ENCODE measurements at regions not wholly inside any gene's neighbourhood (a gene's known extent, or its start where the extent isn't known, plus 50 kb on each side); places are given as distances from the start of the nearest gene placed in this dataset.
"Not testable (repeated sequence)": the region's sequence is repeated elsewhere in the genome, so short reads cannot be mapped to it uniquely, and the experiment has no call there.

DNA sequence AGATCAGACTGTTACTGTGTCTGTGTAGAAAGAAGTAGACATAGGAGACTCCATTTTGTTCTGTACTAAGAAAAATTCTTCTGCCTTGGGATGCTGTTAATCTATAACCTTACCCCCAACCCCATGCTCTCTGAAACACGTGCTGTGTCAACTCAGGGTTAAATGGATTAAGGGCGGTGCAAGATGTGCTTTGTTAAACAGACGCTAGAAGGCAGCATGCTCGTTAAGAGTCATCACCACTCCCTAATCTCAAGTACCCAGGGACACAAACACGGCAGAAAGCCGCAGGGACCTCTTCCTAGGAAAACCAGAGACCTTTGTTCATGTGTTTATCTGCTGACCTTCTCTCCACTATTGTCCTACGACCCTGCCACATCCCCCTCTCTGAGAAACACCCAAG is 137.0 kb upstream of the PROKR2 start:
- H3K27ac ChIP-seq, POLR2A ChIA-PET, ATAC-seq, H3K4me1 ChIP-seq, H3K4me3 ChIP-seq, FAIRE-seq, H3K9me3 ChIP-seq: not testable (repeated sequence)
- H3K4me2 ChIP-seq, result peak overlapping the region; percentile 45; the same call in 1 of the 3 replicates
- WGBS (ENCODE audit: missing lambda C conversion rate), result 2% methylated on average over 7 of the region's 7 CpGs
- peak in 1 of 2 experiments; percentile 22; a peak in 1 of 5 replicates for TF ChIP-seq RAD21 (conservative IDR thresholded peaks at IDR 0.05 in 1 of 2, IDR thresholded peaks at IDR 0.05 in 1 of 2)
- peak in 1 of 2 experiments; percentile 43 for DNase-seq (ENCODE audit: low read depth in 1 of 2, low spot score in 1 of 2)
- CTCF ChIA-PET, result interaction anchor here (1.4 kb wide), 1 partner anchor 75 kb away, joined by 4 read pairs; no protein-coding TSS in a partner anchor

DNA sequence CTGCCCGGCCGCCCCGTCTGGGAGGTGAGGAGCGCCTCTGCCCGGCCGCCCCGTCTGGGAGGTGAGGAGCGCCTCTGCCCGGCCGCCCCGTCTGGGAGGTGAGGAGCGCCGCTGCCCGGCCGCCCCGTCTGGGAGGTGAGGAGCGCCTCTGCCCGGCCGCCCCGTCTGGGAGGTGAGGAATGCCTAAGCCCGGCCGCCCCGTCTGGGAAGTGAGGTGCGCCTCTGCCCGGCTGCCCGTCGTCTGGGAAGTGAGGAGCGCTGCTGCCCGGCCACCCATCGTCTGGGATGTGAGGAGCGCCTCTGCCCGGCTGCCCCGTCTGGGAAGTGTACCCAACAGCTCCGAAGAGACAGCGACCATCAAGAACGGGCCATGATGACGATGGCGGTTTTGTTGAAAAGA is 136.6 kb upstream of the PROKR2 start:
- H3K4me1 ChIP-seq; H3K4me3 ChIP-seq; FAIRE-seq; CTCF ChIA-PET; H3K4me2 ChIP-seq; ATAC-seq; POLR2A ChIA-PET; H3K9me3 ChIP-seq; DNase-seq (ENCODE audit: low read depth in 1 of 2, low spot score in 1 of 2); H3K27ac ChIP-seq: not testable (repeated sequence)
- WGBS (ENCODE audit: missing lambda C conversion rate), result 95% methylated on average over 8 of the region's 38 CpGs

DNA sequence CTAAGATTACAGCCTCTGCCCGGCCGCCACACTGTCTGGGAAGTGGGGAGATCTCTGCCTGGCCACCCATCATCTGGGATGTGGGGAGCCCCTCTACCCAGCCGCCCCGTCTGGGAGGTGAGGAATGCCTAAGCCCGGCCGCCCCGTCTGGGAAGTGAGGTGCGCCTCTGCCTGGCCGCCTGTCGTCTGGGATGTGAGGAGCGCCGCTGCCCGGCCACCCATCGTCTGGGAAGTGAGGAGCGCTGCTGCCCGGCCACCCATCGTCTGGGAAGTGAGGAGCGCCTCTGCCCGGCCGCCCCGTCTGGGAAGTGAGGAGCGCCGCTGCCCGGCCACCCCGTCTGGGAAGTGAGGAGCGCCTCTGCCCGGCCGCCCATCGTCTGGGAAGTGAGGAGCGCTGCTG is 135.9 kb upstream of the PROKR2 start:
- DNase-seq (ENCODE audit: low read depth in 1 of 2, low spot score in 1 of 2); H3K4me3 ChIP-seq; FAIRE-seq; CTCF ChIA-PET; H3K27ac ChIP-seq; H3K4me1 ChIP-seq; H3K9me3 ChIP-seq; POLR2A ChIA-PET; ATAC-seq; H3K4me2 ChIP-seq: not testable (repeated sequence)
- 100% methylated on average over 6 of the region's 30 CpGs for WGBS (ENCODE audit: missing lambda C conversion rate)

DNA sequence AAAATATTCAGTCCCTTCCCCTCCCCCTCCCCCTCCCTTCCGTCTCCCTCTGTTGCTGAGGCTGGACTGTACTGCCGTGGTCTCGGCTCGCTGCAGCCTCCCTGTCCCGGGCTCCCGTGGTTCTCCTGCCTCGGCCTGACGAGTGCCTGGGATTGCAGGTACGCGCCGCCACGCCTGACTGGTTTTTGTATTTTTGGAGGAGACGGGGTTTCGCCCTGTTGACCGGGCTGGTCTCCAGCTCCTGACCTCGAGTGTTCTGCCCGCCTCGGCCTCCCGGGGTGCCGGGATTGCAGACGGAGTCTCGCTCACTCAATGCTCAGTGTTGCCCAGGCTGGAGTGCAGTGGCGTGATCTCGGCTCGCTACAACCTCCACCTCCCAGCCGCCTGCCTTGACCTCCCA is 135.5 kb upstream of the PROKR2 start:
- H3K4me3 ChIP-seq; H3K4me1 ChIP-seq; POLR2A ChIA-PET; ATAC-seq; DNase-seq (ENCODE audit: low read depth in 1 of 2, low spot score in 1 of 2); H3K4me2 ChIP-seq; FAIRE-seq; H3K9me3 ChIP-seq: not testable (repeated sequence)
- 92% methylated on average over 22 of the region's 26 CpGs for WGBS (ENCODE audit: missing lambda C conversion rate)
- peak overlapping the region in 1 of 2 experiments; percentile 18; a peak in 1 of 6 replicates for H3K27ac ChIP-seq
- CTCF ChIA-PET, result interaction anchor here (9.3 kb wide), 1 partner anchor 247 kb away, joined by 204 read pairs; no protein-coding TSS in a partner anchor

DNA sequence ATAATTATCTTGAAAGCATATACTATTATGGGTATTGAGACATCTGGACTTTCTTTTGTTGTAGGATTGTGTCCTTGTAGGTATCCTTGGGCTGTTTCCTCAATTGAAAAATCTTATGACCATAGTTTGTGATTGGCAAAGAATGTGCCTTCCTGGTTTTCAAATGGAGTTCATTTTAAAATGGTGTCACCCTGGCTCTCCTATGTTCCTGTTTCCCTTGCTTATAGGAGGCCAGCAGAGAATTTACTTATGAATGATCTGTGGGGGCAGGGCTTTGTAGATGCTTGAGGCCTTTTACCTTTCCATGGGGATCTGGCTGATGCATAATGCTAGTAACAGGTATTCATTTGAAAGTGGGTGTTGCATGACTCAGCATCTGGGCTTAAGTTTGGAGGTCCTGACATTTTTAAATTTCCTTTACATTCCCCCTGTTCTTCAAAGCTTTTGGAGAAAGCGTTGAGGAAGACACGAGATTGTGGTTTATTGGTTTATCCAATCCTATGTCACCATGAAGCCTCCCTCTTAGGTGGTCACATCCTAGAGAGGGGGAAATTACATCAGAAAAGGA is 135.0 kb upstream of the PROKR2 start:
- H3K27ac ChIP-seq, result peak overlapping the region in 1 of 2 experiments; percentile 18; a peak in 1 of 6 replicates
- no peak overlapping the region for H3K4me3 ChIP-seq
- no peak overlapping the region for H3K4me2 ChIP-seq
- FAIRE-seq, result no peak
- CTCF ChIA-PET, result interaction anchor here (9.3 kb wide), 1 partner anchor 246 kb away, joined by 204 read pairs; no protein-coding TSS in a partner anchor
- no peak for ATAC-seq
- POLR2A ChIA-PET, result no interaction called here
- no peaks in the 10 kb centered on the region for H3K4me1 ChIP-seq
- no peak for DNase-seq (ENCODE audit: low read depth in 1 of 2, low spot score in 1 of 2)
- WGBS (ENCODE audit: missing lambda C conversion rate), result 94% methylated on average over 2 of the region's 2 CpGs
- no peaks in the 10 kb centered on the region for H3K9me3 ChIP-seq
- TF ChIP-seq HOXB13 (CRISPR knock-in tag; IDR thresholded peaks at IDR 0.05; ENCODE audit: low read depth), result 0 out of 2 replicates have a peak, but pooled peaks have one; percentile 46
- TF ChIP-seq, protein P1, sequence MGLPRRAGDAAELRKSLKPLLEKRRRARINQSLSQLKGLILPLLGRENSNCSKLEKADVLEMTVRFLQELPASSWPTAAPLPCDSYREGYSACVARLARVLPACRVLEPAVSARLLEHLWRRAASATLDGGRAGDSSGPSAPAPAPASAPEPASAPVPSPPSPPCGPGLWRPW (IDR thresholded peaks at IDR 0.05), result no peak
- 0 out of 2 replicates have a peak, but pooled peaks have one; percentile 64 for TF ChIP-seq EHF (CRISPR knock-in tag; IDR thresholded peaks at IDR 0.05)
- no peak for TF ChIP-seq TP53 (CRISPR knock-in tag; IDR thresholded peaks at IDR 0.05)
- TF ChIP-seq MAFK (IDR thresholded peaks at IDR 0.05; ENCODE audit: partially characterized antibody), result peak; percentile 64
- TF ChIP-seq CHD2 (IDR thresholded peaks at IDR 0.05; ENCODE audit: low read length, partially characterized antibody), result no peak
- no peak for TF ChIP-seq ESRRA (IDR thresholded peaks at IDR 0.05; ENCODE audit: borderline replicate concordance, low read length)
- TF ChIP-seq RNF2 (IDR thresholded peaks at IDR 0.05; ENCODE audit: borderline replicate concordance, low read depth), result no peak
- no peak for TF ChIP-seq POLR2A (IDR thresholded peaks at IDR 0.05; ENCODE audit: low read length)
- no peak for TF ChIP-seq CBX2 (IDR thresholded peaks at IDR 0.05; ENCODE audit: borderline replicate concordance, low read depth)
- no peak for TF ChIP-seq CBX8 (IDR thresholded peaks at IDR 0.05)
- TF ChIP-seq, protein P2, sequence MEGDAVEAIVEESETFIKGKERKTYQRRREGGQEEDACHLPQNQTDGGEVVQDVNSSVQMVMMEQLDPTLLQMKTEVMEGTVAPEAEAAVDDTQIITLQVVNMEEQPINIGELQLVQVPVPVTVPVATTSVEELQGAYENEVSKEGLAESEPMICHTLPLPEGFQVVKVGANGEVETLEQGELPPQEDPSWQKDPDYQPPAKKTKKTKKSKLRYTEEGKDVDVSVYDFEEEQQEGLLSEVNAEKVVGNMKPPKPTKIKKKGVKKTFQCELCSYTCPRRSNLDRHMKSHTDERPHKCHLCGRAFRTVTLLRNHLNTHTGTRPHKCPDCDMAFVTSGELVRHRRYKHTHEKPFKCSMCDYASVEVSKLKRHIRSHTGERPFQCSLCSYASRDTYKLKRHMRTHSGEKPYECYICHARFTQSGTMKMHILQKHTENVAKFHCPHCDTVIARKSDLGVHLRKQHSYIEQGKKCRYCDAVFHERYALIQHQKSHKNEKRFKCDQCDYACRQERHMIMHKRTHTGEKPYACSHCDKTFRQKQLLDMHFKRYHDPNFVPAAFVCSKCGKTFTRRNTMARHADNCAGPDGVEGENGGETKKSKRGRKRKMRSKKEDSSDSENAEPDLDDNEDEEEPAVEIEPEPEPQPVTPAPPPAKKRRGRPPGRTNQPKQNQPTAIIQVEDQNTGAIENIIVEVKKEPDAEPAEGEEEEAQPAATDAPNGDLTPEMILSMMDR (IDR thresholded peaks at IDR 0.05), result no peak
- TF ChIP-seq, protein P3, sequence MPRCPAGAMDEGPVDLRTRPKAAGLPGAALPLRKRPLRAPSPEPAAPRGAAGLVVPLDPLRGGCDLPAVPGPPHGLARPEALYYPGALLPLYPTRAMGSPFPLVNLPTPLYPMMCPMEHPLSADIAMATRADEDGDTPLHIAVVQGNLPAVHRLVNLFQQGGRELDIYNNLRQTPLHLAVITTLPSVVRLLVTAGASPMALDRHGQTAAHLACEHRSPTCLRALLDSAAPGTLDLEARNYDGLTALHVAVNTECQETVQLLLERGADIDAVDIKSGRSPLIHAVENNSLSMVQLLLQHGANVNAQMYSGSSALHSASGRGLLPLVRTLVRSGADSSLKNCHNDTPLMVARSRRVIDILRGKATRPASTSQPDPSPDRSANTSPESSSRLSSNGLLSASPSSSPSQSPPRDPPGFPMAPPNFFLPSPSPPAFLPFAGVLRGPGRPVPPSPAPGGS (IDR thresholded peaks at IDR 0.05), result no peak
- TF ChIP-seq ZNF302 (CRISPR knock-in tag; IDR thresholded peaks at IDR 0.05), result peak; percentile 47; the same call in 1 of the 2 replicates
- TF ChIP-seq FOXS1 (CRISPR knock-in tag; IDR thresholded peaks at IDR 0.05), result no peak
- TF ChIP-seq NFE2L2 (conservative IDR thresholded peaks at IDR 0.05; ENCODE audit: low read length), result peak; percentile 58
- TF ChIP-seq NR3C1 (IDR thresholded peaks at IDR 0.05), result no peak
- 0 out of 2 replicates have a peak, but pooled peaks have one; percentile 30 for TF ChIP-seq HOXB5 (CRISPR knock-in tag; IDR thresholded peaks at IDR 0.05)
- peak; percentile 50; the same call in 1 of the 2 replicates for TF ChIP-seq NPAS2 (CRISPR knock-in tag; IDR thresholded peaks at IDR 0.05; ENCODE audit: borderline replicate concordance)
- TF ChIP-seq TFCP2L1 (CRISPR knock-in tag; IDR thresholded peaks at IDR 0.05), result no peak
- no peak for TF ChIP-seq CEBPB (IDR thresholded peaks at IDR 0.05)
- no peak for TF ChIP-seq EP300 (IDR thresholded peaks at IDR 0.05)
